ENCODE measurements at regions not wholly inside any gene's neighbourhood (a gene's known extent, or its start where the extent isn't known, plus 50 kb on each side); places are given as distances from the start of the nearest gene placed in this dataset.

- Histone ChIP-seq H3K79me2 (ENCODE audit: control insufficient read depth, insufficient read depth, low read length) (no peaks in the 10 kb centered on the region), H3K36me3 (ENCODE audit: control insufficient read depth in 2 of 2, insufficient read depth in 2 of 2, low read length in 1 of 2) (no peaks in the 10 kb centered on the region), H3K27ac (ENCODE audit: control insufficient read depth, insufficient read depth) (no peak overlapping the region), H4K20me1 (ENCODE audit: control insufficient read depth, insufficient read depth) (no peaks in the 10 kb centered on the region), H3K4me2 (ENCODE audit: control insufficient read depth, insufficient read depth) (no peak overlapping the region), H2AFZ (ENCODE audit: control insufficient read depth, low read depth, low read length) (no peak overlapping the region), H3K4me1 (ENCODE audit: control insufficient read depth, insufficient read depth, low read length) (no peaks in the 10 kb centered on the region), H3K9me3 (replicated peaks; ENCODE audit: control insufficient read depth, insufficient read depth, low read length) (no peaks in the 10 kb centered on the region), H3K4me3 (no peak overlapping the region), H3K9ac (ENCODE audit: control insufficient read depth, insufficient read depth, low read length) (no peak overlapping the region), H3K27me3 (replicated peaks in 1 of 2; ENCODE audit: control insufficient read depth in 2 of 2, insufficient read depth in 2 of 2, low read length in 1 of 2) (no peaks in the 10 kb centered on the region)
- ChIA-PET CTCF (no interaction called here), SMC1A (ENCODE audit: uncharacterized antibody, unreplicated experiment) (no interaction called here), POLR2A (interaction anchor here (0.6 kb wide), 1 partner anchor 9 kb away, joined by 3 read pairs; no protein-coding TSS in a partner anchor), RAD21 (ENCODE audit: unreplicated experiment) (no interaction called here)
- FAIRE-seq (no peak), ATAC-seq (no peak), DNase-seq (ENCODE audit: low read depth, low spot score) (no peak)
- intact Hi-C loops (cut with micrococcal nuclease; ENCODE audit: unreplicated experiment) (loop anchor here (10.0 kb wide), 1 partner anchor 253 kb away; no protein-coding TSS in a partner anchor), in situ Hi-C loops (cut with MboI) (no loop called here)
- 46% methylated on average over 6 of the region's 6 CpGs for WGBS (ENCODE audit: insufficient coverage, insufficient replicate concordance, low lambda C conversion rate, missing lambda C conversion rate)
- no TSS peak for BruUV-seq (replicated peaks)
- TF ChIP-seq FOXM1 (IDR thresholded peaks at IDR 0.05; ENCODE audit: low read depth, low read length) (no peak), SREBF1 (IDR thresholded peaks at IDR 0.05; ENCODE audit: low read length) (no peak), RFX5 (IDR thresholded peaks at IDR 0.05; ENCODE audit: low read depth, low read length) (no peak), NFYA (IDR thresholded peaks at IDR 0.05; ENCODE audit: borderline replicate concordance, low read depth, low read length) (no peak), KAT2A (conservative IDR thresholded peaks at IDR 0.05; ENCODE audit: control insufficient read depth, low read depth, low read length) (no peak), SP1 (IDR thresholded peaks at IDR 0.05; ENCODE audit: low read depth, low read length) (no peak), POLR2AphosphoS2 (IDR thresholded peaks at IDR 0.05; ENCODE audit: low read depth, low read length) (no peak), ZZZ3 (IDR thresholded peaks at IDR 0.05; ENCODE audit: control insufficient read depth, insufficient read length, low read depth) (no peak), CUX1 (IDR thresholded peaks at IDR 0.05; ENCODE audit: insufficient replicate concordance, low read depth, low read length) (no peak), PAX8 (IDR thresholded peaks at IDR 0.05) (no peak), ZNF274 (IDR thresholded peaks at IDR 0.05; ENCODE audit: insufficient read depth, insufficient read length) (no peak), SMARCA5 (IDR thresholded peaks at IDR 0.05) (no peak), MYC (IDR thresholded peaks at IDR 0.05; ENCODE audit: insufficient read depth, insufficient read length, insufficient replicate concordance, low read length, severe bottlenecking) (no peak), EGR1 (IDR thresholded peaks at IDR 0.05; ENCODE audit: borderline replicate concordance in 1 of 2, low read depth in 2 of 2, low read length in 2 of 2) (no peak), SIN3A (IDR thresholded peaks at IDR 0.05; ENCODE audit: low read depth, low read length) (no peak), TCF12 (IDR thresholded peaks at IDR 0.05; ENCODE audit: low read depth, low read length) (no peak), SMAD1 (IDR thresholded peaks at IDR 0.05; ENCODE audit: low read depth, partially characterized antibody) (no peak), TCF3 (IDR thresholded peaks at IDR 0.05; ENCODE audit: borderline replicate concordance, insufficient read depth, low read depth, low read length) (no peak)
Observed at GRCh38 chr1:58401991-58402390, 144.5 kb downstream of the OMA1 start.

All from GM12878 (cell line).